ACC112 (cell line): ENCODE measurements at regions not wholly inside any gene's neighbourhood (a gene's known extent, or its start where the extent isn't known, plus 50 kb on each side); places are given as distances from the start of the nearest gene placed in this dataset.
"Not testable (repeated sequence)": the region's sequence is repeated elsewhere in the genome, so short reads cannot be mapped to it uniquely, and the experiment has no call there.

Source experiments
- H2AFZ ChIP-seq: fragments of 200-600 bp; sonication (generic); one replicate; pipeline ENCODE4 v1.6.0; 2017; ENCODE audit warnings: antibody characterized with exemption, low read length; ENCODE audit not compliant: unreplicated experiment
- H3K27ac ChIP-seq: fragments of 200-600 bp; sonication (generic); 2 replicates; pipeline ENCODE4 v1.5.1; 2014; ENCODE audit warnings: low read depth, mild to moderate bottlenecking, antibody characterized with exemption, low read length, moderate library complexity
- H3K27me3 ChIP-seq: fragments of 200-600 bp; sonication (generic); 2 replicates; pipeline ENCODE4 v1.6.1; 2014; ENCODE audit warnings: mild to moderate bottlenecking, antibody characterized with exemption, low read length, moderate library complexity, mixed read lengths; ENCODE audit not compliant: insufficient read depth
- H3K36me3 ChIP-seq: fragments of 200-600 bp; sonication (generic); 2 replicates; pipeline ENCODE4 v1.6.1; 2016; ENCODE audit warnings: mild to moderate bottlenecking, antibody characterized with exemption, low read length, moderate library complexity, mixed read lengths; ENCODE audit not compliant: insufficient read depth
- H3K4me1 ChIP-seq: fragments of 200-600 bp; sonication (generic); one replicate; pipeline ENCODE4 v1.6.1; 2016; ENCODE audit warnings: low read length, mixed read lengths; ENCODE audit not compliant: insufficient read depth, unreplicated experiment, control insufficient read depth
- H3K4me3 ChIP-seq: fragments of 200-600 bp; sonication (generic); 2 replicates; pipeline ENCODE4 v1.5.1; 2014; ENCODE audit warnings: mild to moderate bottlenecking, low read depth, low read length
- H3K79me2 ChIP-seq: fragments of 200-600 bp; sonication (generic); one replicate; pipeline ENCODE4 v1.6.0; 2016; ENCODE audit warnings: low read length; ENCODE audit not compliant: control insufficient read depth, unreplicated experiment, insufficient read depth

GRCh38 chr13:101003566-101003965 is 329.0 kb upstream of the TMTC4 start:
- no peak overlapping the region for H2AFZ ChIP-seq
- H3K4me3 ChIP-seq = no peak overlapping the region
- no peaks in the 10 kb centered on the region for H3K36me3 ChIP-seq
- no peaks in the 10 kb centered on the region for H3K4me1 ChIP-seq
- no peaks in the 10 kb centered on the region for H3K79me2 ChIP-seq
- peaks cover 6% of the 10 kb centered on the region; the same call in 1 of the 2 replicates for H3K27me3 ChIP-seq
- no peak overlapping the region for H3K27ac ChIP-seq

GRCh38 chr13:100989392-100989791 is 314.8 kb upstream of the TMTC4 start:
- no peak overlapping the region for H2AFZ ChIP-seq
- H3K4me3 ChIP-seq = no peak overlapping the region
- H3K4me1 ChIP-seq = no peaks in the 10 kb centered on the region
- H3K27me3 ChIP-seq = peaks cover 27% of the 10 kb centered on the region; the same call in 1 of the 2 replicates
- H3K27ac ChIP-seq = no peak overlapping the region
- H3K36me3 ChIP-seq = no peaks in the 10 kb centered on the region
- no peaks in the 10 kb centered on the region for H3K79me2 ChIP-seq

- Histone ChIP-seq H3K4me3 (no peak overlapping the region), H2AFZ (no peak overlapping the region), H3K27ac (no peak overlapping the region), H3K4me1 (no peaks in the 10 kb centered on the region), H3K27me3 (peaks cover 27% of the 10 kb centered on the region; the same call in 1 of the 2 replicates), H3K79me2 (no peaks in the 10 kb centered on the region), H3K36me3 (no peaks in the 10 kb centered on the region)
Measured at GRCh38 chr13:100988921-100989320, 314.3 kb upstream of the TMTC4 start.

GRCh38 chr13:100987948-100988347 is 313.4 kb upstream of the TMTC4 start:
- Histone ChIP-seq H3K4me1 (no peaks in the 10 kb centered on the region), H3K79me2 (no peaks in the 10 kb centered on the region), H3K36me3 (no peaks in the 10 kb centered on the region), H3K4me3 (no peak overlapping the region), H2AFZ (no peak overlapping the region), H3K27me3 (peaks cover 34% of the 10 kb centered on the region), H3K27ac (no peak overlapping the region)

GRCh38 chr13:100986571-100986970 is 312.0 kb upstream of the TMTC4 start:
- no peaks in the 10 kb centered on the region for H3K4me1 ChIP-seq

GRCh38 chr13:100984085-100984705 is 309.6 kb upstream of the TMTC4 start:
- no peak overlapping the region for H3K4me3 ChIP-seq

More at GRCh38 chr13:100986571-100986970, 312.0 kb upstream of the TMTC4 start:
- Histone ChIP-seq H3K27me3 (peaks cover 40% of the 10 kb centered on the region), H3K36me3 (no peaks in the 10 kb centered on the region), H3K27ac (no peak overlapping the region), H3K79me2 (no peaks in the 10 kb centered on the region), H2AFZ (no peak overlapping the region), H3K4me3 (no peak overlapping the region)

GRCh38 chr13:100983111-100983510 is 308.5 kb upstream of the TMTC4 start:
- Histone ChIP-seq H3K27me3 (peaks cover 33% of the 10 kb centered on the region), H3K4me1 (no peaks in the 10 kb centered on the region), H2AFZ (no peak overlapping the region), H3K27ac (no peak overlapping the region), H3K36me3 (no peaks in the 10 kb centered on the region), H3K79me2 (no peaks in the 10 kb centered on the region), H3K4me3 (no peak overlapping the region)

More at GRCh38 chr13:100984085-100984705, 309.6 kb upstream of the TMTC4 start:
- Histone ChIP-seq H2AFZ (no peak overlapping the region), H3K4me1 (no peaks in the 10 kb centered on the region), H3K36me3 (no peaks in the 10 kb centered on the region), H3K27me3 (peaks cover 32% of the 10 kb centered on the region), H3K79me2 (no peaks in the 10 kb centered on the region), H3K27ac (no peak overlapping the region)

GRCh38 chr13:100980171-100980570 is 305.6 kb upstream of the TMTC4 start:
- no peak overlapping the region for H3K27ac ChIP-seq
- H3K79me2 ChIP-seq = no peaks in the 10 kb centered on the region
- H3K27me3 ChIP-seq = peaks cover 28% of the 10 kb centered on the region

GRCh38 chr13:100977841-100978240 is 303.2 kb upstream of the TMTC4 start:
- no peak overlapping the region for H3K27ac ChIP-seq
- H3K27me3 ChIP-seq = peaks cover 20% of the 10 kb centered on the region
- no peaks in the 10 kb centered on the region for H3K79me2 ChIP-seq
- H2AFZ ChIP-seq = no peak overlapping the region
- no peaks in the 10 kb centered on the region for H3K36me3 ChIP-seq
- no peaks in the 10 kb centered on the region for H3K4me1 ChIP-seq
- H3K4me3 ChIP-seq = no peak overlapping the region

More at GRCh38 chr13:100980171-100980570, 305.6 kb upstream of the TMTC4 start:
- Histone ChIP-seq H3K4me1 (no peaks in the 10 kb centered on the region), H3K36me3 (no peaks in the 10 kb centered on the region), H3K4me3 (no peak overlapping the region), H2AFZ (no peak overlapping the region)

- peaks cover 16% of the 10 kb centered on the region for H3K27me3 ChIP-seq
- H3K4me3 ChIP-seq = no peak overlapping the region
- no peaks in the 10 kb centered on the region for H3K79me2 ChIP-seq
- no peak overlapping the region for H2AFZ ChIP-seq
- no peaks in the 10 kb centered on the region for H3K4me1 ChIP-seq
- no peak overlapping the region for H3K27ac ChIP-seq
- no peaks in the 10 kb centered on the region for H3K36me3 ChIP-seq
Measured at GRCh38 chr13:100976993-100977392, 302.4 kb upstream of the TMTC4 start.

GRCh38 chr13:100975666-100976065 is 301.1 kb upstream of the TMTC4 start:
- H2AFZ ChIP-seq, H3K36me3 ChIP-seq, H3K27ac ChIP-seq, H3K4me3 ChIP-seq, H3K79me2 ChIP-seq, H3K4me1 ChIP-seq: not testable (repeated sequence)
- H3K27me3 ChIP-seq = peaks cover 16% of the 10 kb centered on the region
